ENCODE measurements at regions not wholly inside any gene's neighbourhood (a gene's known extent, or its start where the extent isn't known, plus 50 kb on each side); places are given as distances from the start of the nearest gene placed in this dataset.

GRCh38 chr11:87740451-87740850, 434.8 kb downstream of the RAB38 start:
- TF ChIP-seq GATA2 (IDR thresholded peaks at IDR 0.05; ENCODE audit: low read depth, low read length): no peak
- TF ChIP-seq GATA3 (IDR thresholded peaks at IDR 0.05; ENCODE audit: low read depth, low read length): no peak
